WTC11 (cell line): ENCODE measurements at regions not wholly inside any gene's neighbourhood (a gene's known extent, or its start where the extent isn't known, plus 50 kb on each side); places are given as distances from the start of the nearest gene placed in this dataset.

Experiments used
- CTCF ChIP-seq: fragments of 200-600 bp; IDR thresholded peaks from 2 replicates; pipeline ENCODE4 v1.8.0; 2022; ENCODE audit warnings: antibody characterized with exemption
- HMGXB4 ChIP-seq: sonication (generic); formaldehyde crosslinking; IDR thresholded peaks from 2 replicates; pipeline ENCODE4 v1.8.1; 2023; ENCODE audit warnings: mild to moderate bottlenecking, moderate library complexity, missing genetic modification reagents
- PRDM15 ChIP-seq: sonication (generic); formaldehyde crosslinking; IDR thresholded peaks from 2 replicates; pipeline ENCODE4 v1.8.0; 2022; ENCODE audit warnings: missing genetic modification reagents
- ZBTB43 ChIP-seq: sonication (generic); formaldehyde crosslinking; IDR thresholded peaks from 2 replicates; pipeline ENCODE4 v1.8.1; 2023; ENCODE audit warnings: mild to moderate bottlenecking, missing genetic modification reagents

- TF ChIP-seq ZBTB43 (CRISPR knock-in tag) = no peak
- TF ChIP-seq CTCF = no peak
- TF ChIP-seq HMGXB4 (CRISPR knock-in tag) = no peak
- TF ChIP-seq PRDM15 (CRISPR knock-in tag) = no peak
Measured at GRCh38 chr13:22773465-22773864, 407.3 kb upstream of the SGCG start.
